SH-SY5Y (cell line): ENCODE measurements at regions not wholly inside any gene's neighbourhood (a gene's known extent, or its start where the extent isn't known, plus 50 kb on each side); places are given as distances from the start of the nearest gene placed in this dataset.

Experiments used
- GATA2 ChIP-seq: IDR thresholded peaks from 2 replicates; pipeline ENCODE4 v1.6.1; 2011; ENCODE audit warnings: mild to moderate bottlenecking, low read depth, low read length
- GATA3 ChIP-seq: IDR thresholded peaks from 2 replicates; pipeline ENCODE4 v1.6.1; 2011; ENCODE audit warnings: low read depth, mild to moderate bottlenecking, low read length, moderate library complexity

DNA sequence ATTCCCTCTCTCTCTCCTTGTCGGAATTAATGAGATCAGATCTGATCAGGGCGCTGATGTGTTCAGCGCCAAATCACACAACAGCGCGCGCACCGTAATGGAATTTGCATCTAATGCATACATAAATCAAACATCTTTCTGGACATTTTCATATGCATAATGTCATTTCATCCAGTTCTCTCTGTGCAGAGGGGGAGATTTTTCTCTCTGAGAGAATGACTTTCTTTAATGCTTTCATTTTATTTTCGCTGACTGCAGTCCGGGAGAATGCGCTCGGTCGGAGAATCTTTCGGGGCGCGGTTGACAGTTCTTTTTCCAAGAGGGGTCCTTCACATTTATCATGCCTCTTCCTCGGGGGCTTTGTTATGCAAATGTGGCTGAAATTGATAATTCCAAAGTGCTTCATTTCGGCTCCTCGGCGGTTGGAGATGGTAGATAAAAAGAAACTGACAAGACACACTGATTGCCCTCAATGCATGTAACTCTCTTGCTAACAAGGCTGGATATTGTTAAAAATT is 615.9 kb downstream of the VRK1 start:
- TF ChIP-seq GATA2: no peak
- no peak for TF ChIP-seq GATA3
